PC-3 (cell line): ENCODE measurements at regions not wholly inside any gene's neighbourhood (a gene's known extent, or its start where the extent isn't known, plus 50 kb on each side); places are given as distances from the start of the nearest gene placed in this dataset.

ENCODE experiments used
- EZH2phosphoT487 ChIP-seq: fragments of 300-600 bp; sonication (generic); IDR thresholded peaks from 2 replicates; pipeline ENCODE4 v1.6.1; 2018; ENCODE audit warnings: mild to moderate bottlenecking, antibody characterized with exemption, low read length, borderline replicate concordance
- TF ChIP-seq, protein P1 (sequence below): fragments of 300-600 bp; sonication (generic); conservative IDR thresholded peaks from 2 replicates; pipeline ENCODE4 v1.5.1; 2017; ENCODE audit warnings: antibody characterized with exemption, low read depth, mild to moderate bottlenecking, low read length

DNA sequence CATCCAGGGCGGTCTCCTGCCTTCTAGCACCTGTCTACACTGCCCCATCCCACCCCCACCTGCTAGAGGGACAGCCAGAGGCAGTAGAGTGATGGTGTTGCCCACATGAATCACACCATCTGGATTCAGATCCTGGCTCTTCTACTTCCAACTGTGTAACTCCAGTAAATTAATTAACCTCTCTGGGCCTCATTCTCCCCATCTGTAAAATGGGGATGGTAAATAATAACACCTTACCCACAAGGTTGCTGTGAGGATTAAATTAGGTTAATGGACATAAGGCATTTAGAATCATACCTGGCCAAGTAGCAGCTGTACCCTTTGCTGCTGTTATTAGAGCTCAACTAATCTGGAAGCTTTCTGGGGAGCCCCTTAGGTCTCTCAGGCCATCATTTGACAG, 149.6 kb upstream of the BCOR start:
- TF ChIP-seq, protein P1, sequence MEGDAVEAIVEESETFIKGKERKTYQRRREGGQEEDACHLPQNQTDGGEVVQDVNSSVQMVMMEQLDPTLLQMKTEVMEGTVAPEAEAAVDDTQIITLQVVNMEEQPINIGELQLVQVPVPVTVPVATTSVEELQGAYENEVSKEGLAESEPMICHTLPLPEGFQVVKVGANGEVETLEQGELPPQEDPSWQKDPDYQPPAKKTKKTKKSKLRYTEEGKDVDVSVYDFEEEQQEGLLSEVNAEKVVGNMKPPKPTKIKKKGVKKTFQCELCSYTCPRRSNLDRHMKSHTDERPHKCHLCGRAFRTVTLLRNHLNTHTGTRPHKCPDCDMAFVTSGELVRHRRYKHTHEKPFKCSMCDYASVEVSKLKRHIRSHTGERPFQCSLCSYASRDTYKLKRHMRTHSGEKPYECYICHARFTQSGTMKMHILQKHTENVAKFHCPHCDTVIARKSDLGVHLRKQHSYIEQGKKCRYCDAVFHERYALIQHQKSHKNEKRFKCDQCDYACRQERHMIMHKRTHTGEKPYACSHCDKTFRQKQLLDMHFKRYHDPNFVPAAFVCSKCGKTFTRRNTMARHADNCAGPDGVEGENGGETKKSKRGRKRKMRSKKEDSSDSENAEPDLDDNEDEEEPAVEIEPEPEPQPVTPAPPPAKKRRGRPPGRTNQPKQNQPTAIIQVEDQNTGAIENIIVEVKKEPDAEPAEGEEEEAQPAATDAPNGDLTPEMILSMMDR: no peak
- no peak for TF ChIP-seq EZH2phosphoT487
